Esophagus muscularis mucosa (tissue), 4 donors: ENCODE measurements at regions not wholly inside any gene's neighbourhood (a gene's known extent, or its start where the extent isn't known, plus 50 kb on each side); places are given as distances from the start of the nearest gene placed in this dataset.

ENCODE experiments used
- DNase-seq: peaks from one replicate; pipeline ENCODE4 v3.0.0-alpha.2; 2017; ENCODE audit errors: extremely low spot score
- H3K27ac ChIP-seq, 4 donors: fragments of 200-600 bp; sonication (generic); replicated peaks in 1 of 4; 1 replicate in 3 of 4; 2 replicates in 1 of 4; pipeline ENCODE4 v1.5.1; 2016 to 2019; ENCODE audit warnings: mild to moderate bottlenecking in 1 of 4
- H3K27me3 ChIP-seq, 4 donors: fragments of 200-600 bp; sonication (generic); one replicate each; pipeline versions ENCODE4 v1.5.1 to v1.6.0; 2016 to 2019
- H3K36me3 ChIP-seq, 4 donors: fragments of 200-600 bp; sonication (generic); one replicate each; pipeline ENCODE4 v1.5.1; 2016 to 2019
- H3K4me1 ChIP-seq, 4 donors: fragments of 200-600 bp; sonication (generic); one replicate each; pipeline ENCODE4 v1.5.1; 2016 to 2019
- H3K4me3 ChIP-seq, 4 donors: fragments of 200-600 bp; sonication (generic); 1 replicate in 2 of 4; 2 replicates in 2 of 4; pipeline ENCODE4 v1.5.1; 2016 to 2019; ENCODE audit warnings: mild to moderate bottlenecking in 4 of 4, moderate library complexity in 1 of 4
- H3K9me3 ChIP-seq, 4 donors: fragments of 200-600 bp; sonication (generic); 1 replicate in 3 of 4; 2 replicates in 1 of 4; pipeline ENCODE4 v1.5.1; 2016 to 2019
- EP300 ChIP-seq: sonication (generic); formaldehyde crosslinking; IDR thresholded peaks from one replicate; pipeline ENCODE4 v1.6.1; 2017; ENCODE audit warnings: antibody characterized with exemption
- POLR2A ChIP-seq: fragments of 450-650 bp; IDR thresholded peaks from one replicate; pipeline ENCODE4 v1.6.1; 2017; ENCODE audit warnings: antibody characterized with exemption, moderate library complexity, mild to moderate bottlenecking, low read depth
- POLR2AphosphoS5 ChIP-seq, 2 donors: sonication (generic); formaldehyde crosslinking; IDR thresholded peaks; one replicate each; pipeline ENCODE4 v1.6.1; 2017; ENCODE audit warnings: antibody characterized with exemption in 2 of 2
- WGBS: methylation state at CpG from one replicate; pipeline ENCODE4 v1.1.5; 2018; 5-methylcytosine and 5-hydroxymethylcytosine counted together
- intact Hi-C: fragments of 100-400 bp; cut with DNase I; formaldehyde crosslinking; loops from one replicate; pipeline ENCODE4 v1.15.1; 2023
- TF ChIP-seq, protein P1 (sequence below), 3 experiments: fragments of 200-600 bp in 2 of 3; fragments of 450-650 bp in 1 of 3; sonication (generic) in 2 of 3; IDR thresholded peaks; one replicate each; pipeline ENCODE4 v1.5.1; 2017 to 2019; ENCODE audit warnings: antibody characterized with exemption in 3 of 3, mild to moderate bottlenecking in 2 of 3, moderate library complexity in 1 of 3

GRCh38 chr14:50049093-50049492 lies 67.3 kb downstream of the VCPKMT start:
- intact Hi-C loops = no loop called here
- DNase-seq = no peak
- TF ChIP-seq POLR2AphosphoS5 (IDR thresholded peaks at IDR 0.05) (no peak), POLR2A (no peak), EP300 (no peak)
- TF ChIP-seq, protein P1, sequence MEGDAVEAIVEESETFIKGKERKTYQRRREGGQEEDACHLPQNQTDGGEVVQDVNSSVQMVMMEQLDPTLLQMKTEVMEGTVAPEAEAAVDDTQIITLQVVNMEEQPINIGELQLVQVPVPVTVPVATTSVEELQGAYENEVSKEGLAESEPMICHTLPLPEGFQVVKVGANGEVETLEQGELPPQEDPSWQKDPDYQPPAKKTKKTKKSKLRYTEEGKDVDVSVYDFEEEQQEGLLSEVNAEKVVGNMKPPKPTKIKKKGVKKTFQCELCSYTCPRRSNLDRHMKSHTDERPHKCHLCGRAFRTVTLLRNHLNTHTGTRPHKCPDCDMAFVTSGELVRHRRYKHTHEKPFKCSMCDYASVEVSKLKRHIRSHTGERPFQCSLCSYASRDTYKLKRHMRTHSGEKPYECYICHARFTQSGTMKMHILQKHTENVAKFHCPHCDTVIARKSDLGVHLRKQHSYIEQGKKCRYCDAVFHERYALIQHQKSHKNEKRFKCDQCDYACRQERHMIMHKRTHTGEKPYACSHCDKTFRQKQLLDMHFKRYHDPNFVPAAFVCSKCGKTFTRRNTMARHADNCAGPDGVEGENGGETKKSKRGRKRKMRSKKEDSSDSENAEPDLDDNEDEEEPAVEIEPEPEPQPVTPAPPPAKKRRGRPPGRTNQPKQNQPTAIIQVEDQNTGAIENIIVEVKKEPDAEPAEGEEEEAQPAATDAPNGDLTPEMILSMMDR (IDR thresholded peaks at IDR 0.05) = no peak
- Histone ChIP-seq H3K36me3 (no peaks in the 10 kb centered on the region), H3K27ac (no peak overlapping the region), H3K4me3 (no peak overlapping the region), H3K27me3 (no peaks in the 10 kb centered on the region), H3K9me3 (peaks cover 0 to 4% (median 0%) of the 10 kb centered on the region in 4 donors), H3K4me1 (peaks cover 15 to 23% (median 16%) of the 10 kb centered on the region in 4 donors)
- WGBS = 95% methylated on average over 4 of the region's 4 CpGs

GRCh38 chr14:50049703-50050570 lies 66.4 kb downstream of the VCPKMT start:
- whole genome bisulfite sequencing = 95% methylated on average over 20 of the region's 20 CpGs
- Histone ChIP-seq H3K4me1 (peaks cover 6 to 15% (median 8%) of the 10 kb centered on the region in 4 donors), H3K4me3 (no peak overlapping the region), H3K9me3 (peaks cover 0 to 4% (median 0%) of the 10 kb centered on the region in 4 donors), H3K36me3 (no peaks in the 10 kb centered on the region), H3K27me3 (no peaks in the 10 kb centered on the region), H3K27ac (no peak overlapping the region)
- intact Hi-C loops = no loop called here
- TF ChIP-seq EP300 = no peak
- DNase-seq = no peak

GRCh38 chr14:50051106-50051505 lies 65.3 kb downstream of the VCPKMT start:
- no peak overlapping the region for H3K4me3 ChIP-seq
- TF ChIP-seq EP300 = no peak
- no peak for TF ChIP-seq POLR2A
- no peak for TF ChIP-seq POLR2AphosphoS5 (IDR thresholded peaks at IDR 0.05)
- TF ChIP-seq, protein P1 (IDR thresholded peaks at IDR 0.05) = no peak
- intact Hi-C loops = no loop called here
- peaks cover 0 to 9% (median 3%) of the 10 kb centered on the region in 4 donors for H3K4me1 ChIP-seq
- peaks cover 0 to 1% (median 0%) of the 10 kb centered on the region in 4 donors for H3K9me3 ChIP-seq
- H3K27ac ChIP-seq = no peak overlapping the region
- WGBS = 93% methylated on average over 12 of the region's 12 CpGs
- DNase-seq = no peak
- H3K36me3 ChIP-seq = no peaks in the 10 kb centered on the region
- H3K27me3 ChIP-seq = peaks cover 0 to 8% (median 0%) of the 10 kb centered on the region in 4 donors

DNA sequence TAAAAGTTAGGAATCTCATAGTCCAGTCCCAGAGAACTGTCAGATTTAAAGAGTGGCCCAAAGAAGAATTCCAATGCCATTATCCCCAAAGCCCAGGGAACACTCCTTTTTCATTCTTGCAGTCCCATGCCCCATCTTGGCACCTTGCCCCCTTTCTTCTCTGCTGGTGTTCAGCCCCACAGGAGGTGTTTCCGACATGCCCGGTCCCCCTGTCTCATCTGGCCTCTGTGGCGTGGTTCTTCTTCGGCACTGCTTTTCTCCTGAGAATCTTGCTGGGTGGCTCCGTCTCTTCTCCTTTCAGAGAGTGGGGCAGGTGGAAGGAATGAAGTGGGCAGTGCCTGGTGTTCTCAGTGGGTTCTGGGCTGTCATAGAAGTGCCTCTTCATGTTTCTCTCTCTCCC lies 64.7 kb downstream of the VCPKMT start:
- peaks cover 0 to 9% (median 3%) of the 10 kb centered on the region in 4 donors for H3K4me1 ChIP-seq
- H3K9me3 ChIP-seq = no peaks in the 10 kb centered on the region
- TF ChIP-seq POLR2A (no peak), EP300 (no peak), POLR2AphosphoS5 (IDR thresholded peaks at IDR 0.05) (no peak)
- TF ChIP-seq, protein P1 (IDR thresholded peaks at IDR 0.05) = no peak
- WGBS = 92% methylated on average over 5 of the region's 5 CpGs
- intact Hi-C loops = no loop called here
- H3K27ac ChIP-seq = no peak overlapping the region
- H3K27me3 ChIP-seq = peaks cover 0 to 8% (median 0%) of the 10 kb centered on the region in 4 donors
- no peaks in the 10 kb centered on the region for H3K36me3 ChIP-seq
- H3K4me3 ChIP-seq = no peak overlapping the region
- no peak for DNase-seq

DNA sequence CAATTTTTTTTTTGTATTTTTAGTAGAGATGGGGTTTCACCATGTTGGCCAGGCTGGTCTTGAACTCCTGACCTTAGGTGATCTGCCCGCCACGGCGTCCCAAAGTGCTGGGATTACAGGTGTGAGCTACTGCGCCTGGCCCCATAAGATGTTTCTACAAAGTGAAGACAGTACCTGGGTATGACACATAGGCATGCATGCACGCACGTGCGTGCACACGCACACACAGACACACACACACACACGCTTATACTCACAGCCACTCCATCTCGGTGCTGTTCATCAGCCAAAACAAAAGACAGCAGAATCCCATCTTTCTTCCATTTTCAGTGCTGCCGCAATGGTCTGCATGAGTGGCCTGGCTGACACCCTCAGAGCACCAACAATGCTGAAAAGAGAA lies 63.9 kb downstream of the VCPKMT start:
- WGBS = 97% methylated on average over 11 of the region's 11 CpGs
- intact Hi-C loops = no loop called here
- H3K36me3 ChIP-seq = no peaks in the 10 kb centered on the region
- H3K9me3 ChIP-seq = no peaks in the 10 kb centered on the region
- H3K27me3 ChIP-seq = peaks cover 0 to 8% (median 0%) of the 10 kb centered on the region in 4 donors
- no peak for DNase-seq
- TF ChIP-seq EP300 (no peak), POLR2A (no peak), POLR2AphosphoS5 (IDR thresholded peaks at IDR 0.05) (no peak)
- TF ChIP-seq, protein P1 (IDR thresholded peaks at IDR 0.05) = no peak
- H3K4me3 ChIP-seq = no peak overlapping the region
- H3K4me1 ChIP-seq = peaks cover 0 to 2% (median under 1%) of the 10 kb centered on the region in 4 donors
- no peak overlapping the region for H3K27ac ChIP-seq
